ENCODE measurements at regions not wholly inside any gene's neighbourhood (a gene's known extent, or its start where the extent isn't known, plus 50 kb on each side); places are given as distances from the start of the nearest gene placed in this dataset.

DNA sequence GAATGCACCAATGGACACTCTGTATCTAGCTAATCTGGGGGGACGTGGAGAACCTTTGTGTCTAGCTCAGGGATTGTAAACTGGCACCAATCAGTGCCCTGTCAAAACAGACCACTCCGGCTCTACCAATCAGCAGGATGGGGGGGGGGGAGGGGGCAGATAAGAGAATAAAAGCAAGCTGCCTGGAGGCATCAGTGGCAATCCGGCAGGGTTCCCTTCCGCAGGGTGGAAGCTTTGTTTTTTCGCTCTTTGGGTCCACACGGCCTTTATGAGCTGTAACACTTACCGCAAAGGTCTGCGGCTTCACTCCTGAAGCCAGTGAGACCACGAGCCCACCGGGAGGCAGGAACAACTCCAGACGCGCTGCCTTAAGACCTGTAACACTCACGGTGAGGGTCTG, 827.1 kb downstream of the PLOD2 start:
- Histone ChIP-seq H3K9me3 (no peaks in the 10 kb centered on the region), H3K27me3 (replicated peaks; ENCODE audit: insufficient read depth) (no peaks in the 10 kb centered on the region), H3K36me3 (no peaks in the 10 kb centered on the region)

GRCh38 chr3:145355206-145355605, 805.8 kb downstream of the PLOD2 start:
- no peak for ATAC-seq (ENCODE audit: insufficient number of reproducible peaks, low FRiP score, low read depth)
- H3K4me3 ChIP-seq: no peak overlapping the region

More for the DNA sequence above, 827.1 kb downstream of the PLOD2 start:
- Histone ChIP-seq H3K4me1 (ENCODE audit: control insufficient read depth in 1 of 2, low read depth in 2 of 2) (no peaks in the 10 kb centered on the region), H3K4me3 (no peak overlapping the region), H3K27ac (no peak overlapping the region)
- no peak for ATAC-seq (ENCODE audit: insufficient number of reproducible peaks, low FRiP score, low read depth)
- TF ChIP-seq CTCF (IDR thresholded peaks at IDR 0.05): no peak
- no peak for DNase-seq (ENCODE audit: low spot score)

DNA sequence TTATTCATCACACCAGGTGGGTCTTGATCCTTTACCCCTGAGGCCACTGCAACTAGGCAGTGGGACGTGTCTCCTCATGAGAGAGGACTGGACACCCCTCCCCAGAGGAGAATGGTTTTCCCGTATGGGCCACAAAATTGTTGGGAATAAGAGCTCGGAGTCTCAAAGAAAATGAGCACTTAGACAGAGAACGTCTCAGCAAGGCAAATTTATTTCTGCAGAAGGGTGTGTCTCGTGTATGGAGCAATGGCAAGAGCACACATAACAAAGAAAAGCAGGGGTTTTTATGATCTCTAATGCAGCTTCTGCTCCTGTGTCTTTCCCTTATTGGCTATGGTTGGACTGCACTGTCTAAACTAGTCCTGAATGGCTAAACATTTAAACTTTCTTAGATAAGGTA, 803.5 kb downstream of the PLOD2 start:
- Histone ChIP-seq H3K36me3 (no peaks in the 10 kb centered on the region), H3K4me3 (no peak overlapping the region), H3K27ac (no peak overlapping the region), H3K4me1 (ENCODE audit: control insufficient read depth in 1 of 2, low read depth in 2 of 2) (no peaks in the 10 kb centered on the region), H3K9me3 (no peaks in the 10 kb centered on the region), H3K27me3 (replicated peaks; ENCODE audit: insufficient read depth) (no peaks in the 10 kb centered on the region)
- DNase-seq (ENCODE audit: low spot score): no peak
- TF ChIP-seq CTCF (IDR thresholded peaks at IDR 0.05): no peak
- no peak for ATAC-seq (ENCODE audit: insufficient number of reproducible peaks, low FRiP score, low read depth)

More at GRCh38 chr3:145355206-145355605, 805.8 kb downstream of the PLOD2 start:
- H3K9me3 ChIP-seq: no peaks in the 10 kb centered on the region
- no peaks in the 10 kb centered on the region for H3K36me3 ChIP-seq
- TF ChIP-seq CTCF (IDR thresholded peaks at IDR 0.05): no peak
- H3K27me3 ChIP-seq (replicated peaks; ENCODE audit: insufficient read depth): no peaks in the 10 kb centered on the region
- DNase-seq (ENCODE audit: low spot score): no peak
- no peak overlapping the region for H3K27ac ChIP-seq
- H3K4me1 ChIP-seq (ENCODE audit: control insufficient read depth in 1 of 2, low read depth in 2 of 2): no peaks in the 10 kb centered on the region

DNA sequence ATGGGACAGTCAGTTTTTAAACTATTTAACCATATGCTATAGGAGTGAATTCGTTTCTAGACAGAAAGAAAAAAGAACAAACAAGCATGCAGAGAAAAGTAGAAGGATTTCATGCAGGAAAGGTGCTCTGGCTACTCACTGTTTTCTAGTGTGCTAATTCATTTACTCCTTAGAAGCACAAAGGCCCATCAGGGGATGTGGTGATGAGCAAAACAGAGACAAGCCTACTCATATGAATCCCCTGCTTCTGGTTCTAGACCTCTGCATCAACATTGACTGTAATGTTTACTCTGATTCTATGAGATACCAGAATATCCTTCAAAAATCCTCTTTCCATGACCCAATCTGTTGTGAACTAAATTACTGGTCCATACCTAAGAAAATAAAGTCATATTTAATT, 801.9 kb downstream of the PLOD2 start:
- ATAC-seq (ENCODE audit: insufficient number of reproducible peaks, low FRiP score, low read depth): no peak
- no peaks in the 10 kb centered on the region for H3K36me3 ChIP-seq
- H3K4me1 ChIP-seq (ENCODE audit: control insufficient read depth in 1 of 2, low read depth in 2 of 2): no peaks in the 10 kb centered on the region
- H3K27ac ChIP-seq: no peak overlapping the region
- H3K27me3 ChIP-seq (replicated peaks; ENCODE audit: insufficient read depth): no peaks in the 10 kb centered on the region
- no peak overlapping the region for H3K4me3 ChIP-seq
- no peak for DNase-seq (ENCODE audit: low spot score)
- H3K9me3 ChIP-seq: no peaks in the 10 kb centered on the region
- TF ChIP-seq CTCF (IDR thresholded peaks at IDR 0.05): no peak

GRCh38 chr3:145368748-145369147, 792.2 kb downstream of the PLOD2 start:
- no peaks in the 10 kb centered on the region for H3K9me3 ChIP-seq
- H3K27ac ChIP-seq: no peak overlapping the region
- ATAC-seq (ENCODE audit: insufficient number of reproducible peaks, low FRiP score, low read depth) (no peak), DNase-seq (ENCODE audit: low spot score) (no peak)
- no peak for TF ChIP-seq CTCF (IDR thresholded peaks at IDR 0.05)
- no peak overlapping the region for H3K4me3 ChIP-seq
- H3K27me3 ChIP-seq (replicated peaks; ENCODE audit: insufficient read depth): no peaks in the 10 kb centered on the region
- no peaks in the 10 kb centered on the region for H3K4me1 ChIP-seq (ENCODE audit: control insufficient read depth in 1 of 2, low read depth in 2 of 2)
- no peaks in the 10 kb centered on the region for H3K36me3 ChIP-seq
